Esophagus muscularis mucosa (tissue), 4 donors: ENCODE measurements at regions not wholly inside any gene's neighbourhood (a gene's known extent, or its start where the extent isn't known, plus 50 kb on each side); places are given as distances from the start of the nearest gene placed in this dataset.

ENCODE experiments used
- DNase-seq: peaks from one replicate; pipeline ENCODE4 v3.0.0-alpha.2; 2017; ENCODE audit errors: extremely low spot score
- H3K27ac ChIP-seq, 4 donors: fragments of 200-600 bp; sonication (generic); replicated peaks in 1 of 4; 1 replicate in 3 of 4; 2 replicates in 1 of 4; pipeline ENCODE4 v1.5.1; 2016 to 2019; ENCODE audit warnings: mild to moderate bottlenecking in 1 of 4
- H3K27me3 ChIP-seq, 4 donors: fragments of 200-600 bp; sonication (generic); one replicate each; pipeline versions ENCODE4 v1.5.1 to v1.6.0; 2016 to 2019
- H3K36me3 ChIP-seq, 4 donors: fragments of 200-600 bp; sonication (generic); one replicate each; pipeline ENCODE4 v1.5.1; 2016 to 2019
- H3K4me1 ChIP-seq, 4 donors: fragments of 200-600 bp; sonication (generic); one replicate each; pipeline ENCODE4 v1.5.1; 2016 to 2019
- H3K4me3 ChIP-seq, 4 donors: fragments of 200-600 bp; sonication (generic); 1 replicate in 2 of 4; 2 replicates in 2 of 4; pipeline ENCODE4 v1.5.1; 2016 to 2019; ENCODE audit warnings: mild to moderate bottlenecking in 4 of 4, moderate library complexity in 1 of 4
- H3K9me3 ChIP-seq, 4 donors: fragments of 200-600 bp; sonication (generic); 1 replicate in 3 of 4; 2 replicates in 1 of 4; pipeline ENCODE4 v1.5.1; 2016 to 2019
- EP300 ChIP-seq: sonication (generic); formaldehyde crosslinking; IDR thresholded peaks from one replicate; pipeline ENCODE4 v1.6.1; 2017; ENCODE audit warnings: antibody characterized with exemption
- POLR2A ChIP-seq: fragments of 450-650 bp; IDR thresholded peaks from one replicate; pipeline ENCODE4 v1.6.1; 2017; ENCODE audit warnings: antibody characterized with exemption, moderate library complexity, mild to moderate bottlenecking, low read depth
- POLR2AphosphoS5 ChIP-seq, 2 donors: sonication (generic); formaldehyde crosslinking; IDR thresholded peaks; one replicate each; pipeline ENCODE4 v1.6.1; 2017; ENCODE audit warnings: antibody characterized with exemption in 2 of 2
- WGBS: methylation state at CpG from one replicate; pipeline ENCODE4 v1.1.5; 2018; 5-methylcytosine and 5-hydroxymethylcytosine counted together
- intact Hi-C: fragments of 100-400 bp; cut with DNase I; formaldehyde crosslinking; loops from one replicate; pipeline ENCODE4 v1.15.1; 2023
- TF ChIP-seq, protein P1 (sequence below), 3 experiments: fragments of 200-600 bp in 2 of 3; fragments of 450-650 bp in 1 of 3; sonication (generic) in 2 of 3; IDR thresholded peaks; one replicate each; pipeline ENCODE4 v1.5.1; 2017 to 2019; ENCODE audit warnings: antibody characterized with exemption in 3 of 3, mild to moderate bottlenecking in 2 of 3, moderate library complexity in 1 of 3

- intact Hi-C loops = loop anchor here (5.0 kb wide), 1 partner anchor 51 kb away; no protein-coding TSS in a partner anchor
- H3K9me3 ChIP-seq = no peaks in the 10 kb centered on the region
- no peak for DNase-seq
- H3K4me1 ChIP-seq = peaks cover 33 to 59% (median 41%) of the 10 kb centered on the region in 4 donors
- 40% methylated on average over 21 of the region's 22 CpGs for WGBS
- H3K4me3 ChIP-seq = peak overlapping the region in 1 of 4 donors; percentile 5
- no peaks in the 10 kb centered on the region for H3K27me3 ChIP-seq
- peak; percentile 67 to 71 for TF ChIP-seq POLR2AphosphoS5 (IDR thresholded peaks at IDR 0.05)
- TF ChIP-seq POLR2A = no peak
- H3K36me3 ChIP-seq = no peaks in the 10 kb centered on the region
- H3K27ac ChIP-seq = peak overlapping the region; percentile 58 to 81 (median 78)
Observed at GRCh38 chr6:41451515-41452163, 94.5 kb upstream of the FOXP4 start.

DNA sequence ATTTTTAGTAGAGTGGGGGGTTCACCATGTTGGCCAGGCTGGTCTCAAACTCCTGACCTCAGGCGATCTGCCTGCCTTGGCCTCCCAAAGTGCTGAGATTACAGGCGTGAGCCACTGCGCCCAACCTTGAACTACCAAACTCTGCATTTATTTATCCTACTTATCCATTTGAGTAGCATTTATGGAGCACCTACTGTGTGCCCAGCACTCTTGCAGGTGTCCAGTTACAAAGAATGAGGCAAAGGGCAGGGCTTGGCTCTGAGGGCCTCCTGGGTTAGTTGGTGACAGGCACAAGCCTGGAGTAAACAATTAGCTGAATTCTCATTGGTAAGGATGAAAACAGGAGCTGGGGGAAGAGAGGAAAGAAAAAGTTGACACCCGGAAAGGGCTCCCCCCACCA, 93.4 kb upstream of the FOXP4 start:
- no peak for TF ChIP-seq POLR2A
- TF ChIP-seq EP300 = no peak
- TF ChIP-seq, protein P1, sequence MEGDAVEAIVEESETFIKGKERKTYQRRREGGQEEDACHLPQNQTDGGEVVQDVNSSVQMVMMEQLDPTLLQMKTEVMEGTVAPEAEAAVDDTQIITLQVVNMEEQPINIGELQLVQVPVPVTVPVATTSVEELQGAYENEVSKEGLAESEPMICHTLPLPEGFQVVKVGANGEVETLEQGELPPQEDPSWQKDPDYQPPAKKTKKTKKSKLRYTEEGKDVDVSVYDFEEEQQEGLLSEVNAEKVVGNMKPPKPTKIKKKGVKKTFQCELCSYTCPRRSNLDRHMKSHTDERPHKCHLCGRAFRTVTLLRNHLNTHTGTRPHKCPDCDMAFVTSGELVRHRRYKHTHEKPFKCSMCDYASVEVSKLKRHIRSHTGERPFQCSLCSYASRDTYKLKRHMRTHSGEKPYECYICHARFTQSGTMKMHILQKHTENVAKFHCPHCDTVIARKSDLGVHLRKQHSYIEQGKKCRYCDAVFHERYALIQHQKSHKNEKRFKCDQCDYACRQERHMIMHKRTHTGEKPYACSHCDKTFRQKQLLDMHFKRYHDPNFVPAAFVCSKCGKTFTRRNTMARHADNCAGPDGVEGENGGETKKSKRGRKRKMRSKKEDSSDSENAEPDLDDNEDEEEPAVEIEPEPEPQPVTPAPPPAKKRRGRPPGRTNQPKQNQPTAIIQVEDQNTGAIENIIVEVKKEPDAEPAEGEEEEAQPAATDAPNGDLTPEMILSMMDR (IDR thresholded peaks at IDR 0.05) = no peak
- no peak for TF ChIP-seq POLR2AphosphoS5 (IDR thresholded peaks at IDR 0.05)
- H3K9me3 ChIP-seq = no peaks in the 10 kb centered on the region
- H3K4me1 ChIP-seq = peaks cover 33 to 65% (median 45%) of the 10 kb centered on the region in 4 donors
- H3K36me3 ChIP-seq = no peaks in the 10 kb centered on the region
- WGBS = 92% methylated on average over 4 of the region's 4 CpGs
- no peak overlapping the region for H3K4me3 ChIP-seq
- intact Hi-C loops = loop anchor here (5.0 kb wide), 1 partner anchor 50 kb away; no protein-coding TSS in a partner anchor
- DNase-seq = no peak
- no peaks in the 10 kb centered on the region for H3K27me3 ChIP-seq
- peak overlapping the region in 2 of 4 donors; percentile 76 to 79 for H3K27ac ChIP-seq

GRCh38 chr6:41453244-41453643, 92.9 kb upstream of the FOXP4 start:
- Histone ChIP-seq H3K9me3 (no peaks in the 10 kb centered on the region), H3K27ac (no peak overlapping the region), H3K4me3 (no peak overlapping the region), H3K4me1 (peaks cover 33 to 65% (median 45%) of the 10 kb centered on the region in 4 donors), H3K36me3 (no peaks in the 10 kb centered on the region), H3K27me3 (no peaks in the 10 kb centered on the region)
- no peak for DNase-seq
- TF ChIP-seq POLR2AphosphoS5 (IDR thresholded peaks at IDR 0.05) (no peak), POLR2A (no peak), EP300 (no peak)
- TF ChIP-seq, protein P1 (IDR thresholded peaks at IDR 0.05) = no peak
- WGBS = 81% methylated on average over 13 of the region's 13 CpGs
- intact Hi-C loops = loop anchor here (5.0 kb wide), 1 partner anchor 49 kb away; no protein-coding TSS in a partner anchor

- H3K4me3 ChIP-seq = no peak overlapping the region
- no peak overlapping the region for H3K27ac ChIP-seq
- no peak for DNase-seq
- H3K36me3 ChIP-seq = no peaks in the 10 kb centered on the region
- no peaks in the 10 kb centered on the region for H3K27me3 ChIP-seq
- no peaks in the 10 kb centered on the region for H3K9me3 ChIP-seq
- WGBS = 92% methylated on average over 9 of the region's 9 CpGs
- intact Hi-C loops = loop anchor here (5.0 kb wide), 1 partner anchor 48 kb away; no protein-coding TSS in a partner anchor
- H3K4me1 ChIP-seq = peaks cover 32 to 62% (median 43%) of the 10 kb centered on the region in 4 donors
- TF ChIP-seq POLR2A (no peak), EP300 (no peak), POLR2AphosphoS5 (IDR thresholded peaks at IDR 0.05) (no peak)
- TF ChIP-seq, protein P1 (IDR thresholded peaks at IDR 0.05) = no peak
Observed at GRCh38 chr6:41454189-41454789, 91.9 kb upstream of the FOXP4 start.

GRCh38 chr6:41455410-41455809, 90.8 kb upstream of the FOXP4 start:
- Histone ChIP-seq H3K4me3 (no peak overlapping the region), H3K9me3 (no peaks in the 10 kb centered on the region), H3K4me1 (peaks cover 20 to 50% (median 32%) of the 10 kb centered on the region in 4 donors), H3K27ac (no peak overlapping the region), H3K27me3 (no peaks in the 10 kb centered on the region), H3K36me3 (no peaks in the 10 kb centered on the region)
- DNase-seq = no peak
- 82% methylated on average over 2 of the region's 2 CpGs for WGBS
- intact Hi-C loops = no loop called here
- TF ChIP-seq EP300 (no peak), POLR2A (no peak), POLR2AphosphoS5 (IDR thresholded peaks at IDR 0.05) (no peak)
- TF ChIP-seq, protein P1 (IDR thresholded peaks at IDR 0.05) = no peak
